ENCODE measurements at regions not wholly inside any gene's neighbourhood (a gene's known extent, or its start where the extent isn't known, plus 50 kb on each side); places are given as distances from the start of the nearest gene placed in this dataset.

- DNase-seq = no peak
- Histone ChIP-seq H3K27me3 (no peaks in the 10 kb centered on the region), H3K9me3 (no peaks in the 10 kb centered on the region), H3K4me1 (ENCODE audit: insufficient read depth) (no peaks in the 10 kb centered on the region), H3K36me3 (no peaks in the 10 kb centered on the region), H3K4me3 (no peak overlapping the region), H3K27ac (no peak overlapping the region)
- intact Hi-C loops (cut with DNase I) = no loop called here
- WGBS, 3 donors = 57 to 72% (median 60%) methylated on average over 4 of the region's 4 CpGs
- TF ChIP-seq CTCF (IDR thresholded peaks at IDR 0.05) (no peak), POLR2A (IDR thresholded peaks at IDR 0.05) (no peak), EP300 (IDR thresholded peaks at IDR 0.05) (no peak)
These were observed 547.7 kb upstream of the LRRTM1 start for GRCh38 chr2:80852079-80852807.

- no peaks in the 10 kb centered on the region for H3K4me1 ChIP-seq (ENCODE audit: insufficient read depth)
- TF ChIP-seq POLR2A (IDR thresholded peaks at IDR 0.05) (no peak), CTCF (IDR thresholded peaks at IDR 0.05) (no peak), EP300 (IDR thresholded peaks at IDR 0.05) (no peak)
- DNase-seq = no peak
- no peaks in the 10 kb centered on the region for H3K9me3 ChIP-seq
- no peaks in the 10 kb centered on the region for H3K27me3 ChIP-seq
- intact Hi-C loops (cut with DNase I) = no loop called here
- no peak overlapping the region for H3K4me3 ChIP-seq
- H3K27ac ChIP-seq = no peak overlapping the region
- no peaks in the 10 kb centered on the region for H3K36me3 ChIP-seq
- 68 to 86% (median 79%) methylated on average over 5 of the region's 5 CpGs for WGBS, 3 donors
These were observed 526.3 kb upstream of the LRRTM1 start for GRCh38 chr2:80830891-80831290.

DNA sequence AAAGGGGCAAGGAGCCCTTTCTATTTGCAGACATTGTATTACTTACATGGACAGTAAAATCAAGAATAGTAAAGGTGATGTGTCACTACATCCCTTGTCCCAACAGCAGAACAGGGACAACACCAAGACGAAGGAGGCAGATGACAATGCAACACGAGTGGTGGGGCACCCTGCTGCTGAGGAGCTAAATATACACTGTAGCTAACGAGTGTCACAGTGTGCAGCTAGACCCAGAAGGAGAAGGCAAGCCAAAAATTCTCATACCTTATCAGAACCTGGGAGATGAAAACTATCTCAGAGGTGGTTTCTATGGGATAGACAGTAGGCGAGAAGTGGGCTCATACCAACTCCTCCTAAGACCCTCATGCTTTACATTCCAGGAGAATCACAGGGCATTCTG is 518.4 kb upstream of the LRRTM1 start:
- no peaks in the 10 kb centered on the region for H3K27me3 ChIP-seq
- TF ChIP-seq CTCF (IDR thresholded peaks at IDR 0.05) = no peak
- TF ChIP-seq POLR2A (IDR thresholded peaks at IDR 0.05) = no peak
- TF ChIP-seq EP300 (IDR thresholded peaks at IDR 0.05) = no peak
- H3K36me3 ChIP-seq = no peaks in the 10 kb centered on the region
- no peaks in the 10 kb centered on the region for H3K4me1 ChIP-seq (ENCODE audit: insufficient read depth)
- no peak overlapping the region for H3K4me3 ChIP-seq
- WGBS, 3 donors = 64 to 80% (median 67%) methylated on average over 4 of the region's 4 CpGs
- H3K27ac ChIP-seq = no peak overlapping the region
- intact Hi-C loops (cut with DNase I) = no loop called here
- no peak for DNase-seq
- H3K9me3 ChIP-seq = no peaks in the 10 kb centered on the region

DNA sequence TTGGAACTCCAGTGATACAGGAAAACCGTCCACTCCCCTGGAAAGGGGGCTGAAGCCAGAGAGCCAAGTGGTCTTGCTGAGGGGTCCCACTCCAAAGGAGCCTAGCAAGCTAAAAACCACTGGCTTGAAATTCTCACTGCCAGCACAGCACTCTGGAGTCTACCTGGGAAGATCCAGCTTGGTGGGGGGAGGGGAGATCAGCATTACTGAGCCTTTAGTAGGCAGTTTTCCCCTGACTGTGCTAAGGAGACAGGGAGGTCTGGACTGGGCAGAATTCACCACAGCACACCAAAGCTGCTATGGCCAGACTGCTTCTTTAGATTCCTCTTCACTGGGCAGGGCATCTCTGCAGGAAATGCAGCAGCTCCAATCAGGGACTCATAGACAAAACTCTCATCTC is 510.7 kb upstream of the LRRTM1 start:
- DNase-seq = no peak
- no peak overlapping the region for H3K27ac ChIP-seq
- WGBS, 3 donors = 62 to 79% (median 78%) methylated on average over 1 of the region's 1 CpG
- no peaks in the 10 kb centered on the region for H3K9me3 ChIP-seq
- no peaks in the 10 kb centered on the region for H3K4me1 ChIP-seq (ENCODE audit: insufficient read depth)
- TF ChIP-seq POLR2A (IDR thresholded peaks at IDR 0.05) (no peak), CTCF (IDR thresholded peaks at IDR 0.05) (no peak), EP300 (IDR thresholded peaks at IDR 0.05) (no peak)
- no peak overlapping the region for H3K4me3 ChIP-seq
- no peaks in the 10 kb centered on the region for H3K27me3 ChIP-seq
- no peaks in the 10 kb centered on the region for H3K36me3 ChIP-seq
- intact Hi-C loops (cut with DNase I) = no loop called here

All from ovary (tissue), 7 donors.